AG04450 (cell line): ENCODE measurements at regions not wholly inside any gene's neighbourhood (a gene's known extent, or its start where the extent isn't known, plus 50 kb on each side); places are given as distances from the start of the nearest gene placed in this dataset.

Source experiments
- CTCF ChIA-PET: fragments of 300-600, 350-600 bp; formaldehyde crosslinking; extraction: SDS; loops from one replicate; lab custom pipeline; 2022; ENCODE audit warnings: antibody characterized with exemption, inconsistent platforms; lab: Charles Lee
- POLR2A ChIA-PET: fragments of 350-600 bp; formaldehyde crosslinking; extraction: SDS; loops from one replicate; lab custom pipeline; 2021; ENCODE audit warnings: antibody characterized with exemption, inconsistent platforms; lab: Yijun Ruan, JAX
- DNase-seq: peaks from one replicate; pipeline ENCODE4 v3.0.0-alpha.2; 2011; ENCODE audit warnings: low read depth, low spot score
- H3K27ac ChIP-seq: one replicate; pipeline ENCODE4 v1.5.1; 2012; ENCODE audit warnings: low read depth, low read length, control low read depth
- H3K27me3 ChIP-seq: one replicate; pipeline ENCODE4 v1.6.0; 2012; ENCODE audit warnings: low read length; ENCODE audit not compliant: control insufficient read depth, insufficient read depth
- H3K4me3 ChIP-seq: 2 replicates; pipeline ENCODE4 v1.5.1; 2011; ENCODE audit warnings: mild to moderate bottlenecking, low read depth, low read length, control low read depth
- H3K9me3 ChIP-seq: 2 replicates; pipeline ENCODE4 v1.5.1; 2012; ENCODE audit warnings: low read length; ENCODE audit not compliant: control insufficient read depth, insufficient read depth
- TF ChIP-seq, protein P1 (sequence below): IDR thresholded peaks from 2 replicates; pipeline ENCODE4 v1.5.1; 2011; ENCODE audit warnings: low read depth, low read length, control low read depth, inconsistent platforms

DNA sequence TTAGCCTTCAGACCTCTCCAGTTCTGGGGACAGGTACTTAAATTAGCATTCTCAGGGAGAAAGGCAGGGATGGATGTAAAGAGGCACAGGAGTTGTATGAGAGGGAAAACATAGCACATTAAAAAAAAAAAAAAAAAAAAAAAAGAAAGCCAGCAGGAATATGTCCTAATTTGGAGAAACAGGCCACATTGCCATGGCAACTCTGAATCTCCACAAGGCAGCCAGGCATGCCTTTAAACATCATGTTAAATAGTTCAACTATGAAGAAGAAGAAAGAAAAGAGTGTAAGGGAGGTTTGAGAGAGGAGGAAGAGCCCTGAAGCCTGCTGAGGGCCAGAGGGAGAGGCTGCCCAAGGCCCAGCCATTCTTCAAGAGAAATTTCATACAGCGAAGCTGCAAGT is 145.8 kb downstream of the GRIN2B start:
- Histone ChIP-seq H3K27me3 (no peaks in the 10 kb centered on the region), H3K27ac (no peak overlapping the region), H3K4me3 (no peak overlapping the region), H3K9me3 (no peaks in the 10 kb centered on the region)
- TF ChIP-seq, protein P1, sequence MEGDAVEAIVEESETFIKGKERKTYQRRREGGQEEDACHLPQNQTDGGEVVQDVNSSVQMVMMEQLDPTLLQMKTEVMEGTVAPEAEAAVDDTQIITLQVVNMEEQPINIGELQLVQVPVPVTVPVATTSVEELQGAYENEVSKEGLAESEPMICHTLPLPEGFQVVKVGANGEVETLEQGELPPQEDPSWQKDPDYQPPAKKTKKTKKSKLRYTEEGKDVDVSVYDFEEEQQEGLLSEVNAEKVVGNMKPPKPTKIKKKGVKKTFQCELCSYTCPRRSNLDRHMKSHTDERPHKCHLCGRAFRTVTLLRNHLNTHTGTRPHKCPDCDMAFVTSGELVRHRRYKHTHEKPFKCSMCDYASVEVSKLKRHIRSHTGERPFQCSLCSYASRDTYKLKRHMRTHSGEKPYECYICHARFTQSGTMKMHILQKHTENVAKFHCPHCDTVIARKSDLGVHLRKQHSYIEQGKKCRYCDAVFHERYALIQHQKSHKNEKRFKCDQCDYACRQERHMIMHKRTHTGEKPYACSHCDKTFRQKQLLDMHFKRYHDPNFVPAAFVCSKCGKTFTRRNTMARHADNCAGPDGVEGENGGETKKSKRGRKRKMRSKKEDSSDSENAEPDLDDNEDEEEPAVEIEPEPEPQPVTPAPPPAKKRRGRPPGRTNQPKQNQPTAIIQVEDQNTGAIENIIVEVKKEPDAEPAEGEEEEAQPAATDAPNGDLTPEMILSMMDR: no peak
- DNase-seq: no peak
- POLR2A ChIA-PET: no interaction called here
- CTCF ChIA-PET: no interaction called here

DNA sequence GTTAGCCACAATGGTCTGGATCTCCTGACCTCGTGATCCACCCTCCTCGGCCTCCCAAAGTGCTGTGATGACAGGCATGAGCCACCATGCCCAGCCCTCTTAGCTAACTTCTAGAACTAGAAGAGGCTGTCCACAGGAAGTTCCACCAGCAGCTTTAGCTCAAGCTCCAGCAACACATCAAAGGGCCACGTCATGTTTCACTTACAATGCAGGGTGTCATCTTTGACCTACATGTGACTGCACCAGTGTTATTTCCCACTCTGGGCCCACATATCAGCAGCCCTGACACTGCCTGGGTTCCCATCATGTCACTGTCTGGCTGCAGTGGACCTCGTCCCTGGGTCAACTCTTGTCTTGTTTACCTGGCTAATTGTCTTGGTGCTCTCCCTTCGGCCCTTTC is 147.2 kb downstream of the GRIN2B start:
- CTCF ChIA-PET: no interaction called here

DNA sequence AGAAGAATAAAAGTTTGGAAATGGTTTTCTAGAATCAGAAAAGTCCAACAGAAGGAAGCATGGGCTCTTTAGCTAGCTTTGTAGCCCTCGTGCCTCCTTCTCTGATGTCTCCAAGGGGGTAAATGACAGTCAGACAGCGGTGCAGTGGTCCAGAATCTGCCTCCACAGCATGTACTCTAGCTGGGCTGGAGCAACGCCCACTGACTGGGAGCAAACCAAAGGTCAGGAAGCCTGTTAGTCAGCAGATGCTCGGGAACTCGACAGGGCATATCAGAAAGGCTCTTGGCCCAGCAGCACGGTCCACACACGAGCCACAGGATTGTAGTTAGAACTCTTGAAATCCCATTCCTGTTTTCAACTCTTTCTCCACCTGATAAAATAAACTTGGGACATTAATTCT is 164.3 kb downstream of the GRIN2B start:
- ChIA-PET CTCF (no interaction called here), POLR2A (no interaction called here)
- H3K27ac ChIP-seq: no peak overlapping the region
- H3K9me3 ChIP-seq: no peaks in the 10 kb centered on the region
- no peak for DNase-seq
- no peaks in the 10 kb centered on the region for H3K27me3 ChIP-seq
- TF ChIP-seq, protein P1: no peak
- no peak overlapping the region for H3K4me3 ChIP-seq

More for the DNA sequence above, 147.2 kb downstream of the GRIN2B start:
- H3K9me3 ChIP-seq: no peaks in the 10 kb centered on the region
- TF ChIP-seq, protein P1: no peak
- no peaks in the 10 kb centered on the region for H3K27me3 ChIP-seq
- no peak for DNase-seq
- H3K27ac ChIP-seq: no peak overlapping the region
- no peak overlapping the region for H3K4me3 ChIP-seq
- POLR2A ChIA-PET: no interaction called here

DNA sequence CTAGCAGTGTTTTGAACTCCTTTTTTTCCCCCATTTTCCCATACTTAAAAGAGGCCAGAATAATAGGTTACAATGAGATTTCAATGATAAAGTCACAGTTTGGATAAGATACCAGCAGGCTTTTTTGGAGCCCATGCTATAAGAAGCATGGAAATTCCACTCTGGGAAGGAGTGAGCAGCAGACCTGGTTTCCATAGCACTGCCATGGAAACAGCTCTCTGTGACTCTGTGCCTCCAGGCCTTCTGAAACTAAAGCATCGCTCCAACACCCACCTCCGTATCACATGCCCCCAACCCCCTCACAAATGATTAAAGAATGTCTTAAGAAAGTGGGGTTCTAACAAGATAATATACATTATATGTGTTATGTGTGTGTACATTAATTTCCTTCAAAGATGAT is 165.0 kb downstream of the GRIN2B start:
- TF ChIP-seq, protein P1: no peak
- Histone ChIP-seq H3K27me3 (no peaks in the 10 kb centered on the region), H3K9me3 (no peaks in the 10 kb centered on the region), H3K4me3 (no peak overlapping the region), H3K27ac (no peak overlapping the region)
- POLR2A ChIA-PET: no interaction called here
- CTCF ChIA-PET: no interaction called here
- DNase-seq: no peak

DNA sequence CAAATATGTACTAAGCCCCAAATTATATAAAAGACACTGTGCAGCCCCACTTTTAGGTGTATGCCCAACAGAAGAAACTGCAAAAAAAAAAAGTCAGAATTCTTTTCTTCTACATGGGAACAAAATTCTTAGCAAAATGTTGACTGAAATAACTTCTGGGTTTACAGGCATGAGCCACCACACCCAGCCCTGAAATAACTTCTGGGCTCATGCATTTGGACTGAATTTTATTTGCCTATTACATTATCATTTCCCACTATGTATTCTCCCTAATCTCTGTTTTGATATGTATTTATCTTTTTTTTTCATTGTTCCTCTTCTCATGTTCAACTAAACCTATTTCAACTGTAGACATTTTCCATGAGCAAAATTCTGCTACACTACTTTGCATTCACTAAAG is 169.2 kb downstream of the GRIN2B start:
- no peak overlapping the region for H3K27ac ChIP-seq
- no peak for DNase-seq
- H3K4me3 ChIP-seq: no peak overlapping the region
- H3K27me3 ChIP-seq: no peaks in the 10 kb centered on the region
- ChIA-PET CTCF (no interaction called here), POLR2A (no interaction called here)
- TF ChIP-seq, protein P1: no peak
- no peaks in the 10 kb centered on the region for H3K9me3 ChIP-seq
